Bronchial epithelial cell (primary cell): ENCODE measurements at regions not wholly inside any gene's neighbourhood (a gene's known extent, or its start where the extent isn't known, plus 50 kb on each side); places are given as distances from the start of the nearest gene placed in this dataset.

Experiments used
- DNase-seq: peaks from one replicate; pipeline ENCODE4 v3.0.0-alpha.2; 2010; ENCODE audit warnings: low read depth
- FAIRE-seq: peaks from 2 replicates; lab custom pipeline; 2011; peaks lifted over from hg19 to GRCh38; lab: Jason Lieb, UNC
- H3K27me3 ChIP-seq: 2 replicates; pipeline ENCODE4 v1.5.1; 2011; ENCODE audit warnings: low read length; ENCODE audit not compliant: control insufficient read depth, insufficient read depth
- H3K36me3 ChIP-seq: 2 replicates; pipeline ENCODE4 v1.5.1; 2011; ENCODE audit warnings: low read length; ENCODE audit not compliant: control insufficient read depth, insufficient read depth
- H3K4me3 ChIP-seq: 2 replicates; pipeline ENCODE4 v1.5.1; 2011; ENCODE audit warnings: mild to moderate bottlenecking, low read depth, low read length, control low read depth
- TF ChIP-seq, protein P1 (sequence below): IDR thresholded peaks from 2 replicates; pipeline ENCODE4 v1.5.1; 2011; ENCODE audit warnings: mild to moderate bottlenecking, moderate library complexity, low read length, control low read depth, inconsistent platforms; ENCODE audit not compliant: insufficient read depth, severe bottlenecking

DNA sequence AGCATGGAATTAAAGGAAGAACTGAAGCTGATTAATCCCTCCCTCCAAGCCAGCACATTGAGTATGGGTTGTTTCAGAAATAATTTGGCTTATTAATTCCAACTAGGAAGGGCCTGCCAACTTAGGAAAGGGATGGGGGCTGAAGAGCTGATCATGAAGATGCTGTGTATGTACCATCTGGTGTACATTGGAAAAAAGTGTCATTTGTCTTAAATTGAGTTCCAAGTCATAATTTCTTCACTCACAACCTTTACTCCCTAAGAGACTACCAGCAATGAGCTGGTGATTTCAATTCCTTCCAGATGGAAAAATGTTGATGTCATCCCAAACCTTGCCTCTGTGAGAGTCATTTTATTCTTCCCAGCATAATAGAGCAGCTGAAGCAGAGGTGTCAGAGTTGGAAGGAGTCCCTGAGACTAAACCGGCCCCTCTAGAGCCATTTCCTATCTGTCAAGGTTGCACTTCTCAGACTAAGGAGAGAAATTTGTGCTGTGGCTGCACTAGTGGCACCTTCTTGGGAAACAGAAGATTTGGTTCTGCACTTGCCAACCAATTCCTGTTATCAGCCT is 79.4 kb downstream of the GTPBP8 start:
- Histone ChIP-seq H3K27me3 (no peaks in the 10 kb centered on the region), H3K36me3 (no peaks in the 10 kb centered on the region), H3K4me3 (no peak overlapping the region)
- FAIRE-seq (no peak), DNase-seq (no peak)
- TF ChIP-seq, protein P1, sequence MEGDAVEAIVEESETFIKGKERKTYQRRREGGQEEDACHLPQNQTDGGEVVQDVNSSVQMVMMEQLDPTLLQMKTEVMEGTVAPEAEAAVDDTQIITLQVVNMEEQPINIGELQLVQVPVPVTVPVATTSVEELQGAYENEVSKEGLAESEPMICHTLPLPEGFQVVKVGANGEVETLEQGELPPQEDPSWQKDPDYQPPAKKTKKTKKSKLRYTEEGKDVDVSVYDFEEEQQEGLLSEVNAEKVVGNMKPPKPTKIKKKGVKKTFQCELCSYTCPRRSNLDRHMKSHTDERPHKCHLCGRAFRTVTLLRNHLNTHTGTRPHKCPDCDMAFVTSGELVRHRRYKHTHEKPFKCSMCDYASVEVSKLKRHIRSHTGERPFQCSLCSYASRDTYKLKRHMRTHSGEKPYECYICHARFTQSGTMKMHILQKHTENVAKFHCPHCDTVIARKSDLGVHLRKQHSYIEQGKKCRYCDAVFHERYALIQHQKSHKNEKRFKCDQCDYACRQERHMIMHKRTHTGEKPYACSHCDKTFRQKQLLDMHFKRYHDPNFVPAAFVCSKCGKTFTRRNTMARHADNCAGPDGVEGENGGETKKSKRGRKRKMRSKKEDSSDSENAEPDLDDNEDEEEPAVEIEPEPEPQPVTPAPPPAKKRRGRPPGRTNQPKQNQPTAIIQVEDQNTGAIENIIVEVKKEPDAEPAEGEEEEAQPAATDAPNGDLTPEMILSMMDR: no peak

DNA sequence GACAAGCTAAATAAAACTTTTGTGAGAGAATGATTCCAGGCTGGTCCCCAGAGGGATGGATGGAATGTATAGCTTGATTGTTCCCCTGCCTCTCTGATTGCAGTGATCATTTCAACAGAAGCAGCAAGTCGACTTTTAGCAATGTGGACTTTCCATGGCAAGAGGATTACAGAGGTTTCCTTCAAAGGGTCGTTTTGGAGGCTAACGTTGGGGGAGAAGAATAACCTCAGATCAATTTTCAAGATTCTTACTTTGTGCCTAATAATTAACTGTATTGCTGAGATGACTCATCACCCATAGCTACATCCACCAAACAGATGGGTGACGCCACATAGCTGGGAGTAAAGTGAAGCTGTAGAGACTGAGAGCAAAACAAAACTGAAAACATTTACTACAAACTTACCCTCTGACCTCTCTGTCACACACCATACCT is 79.9 kb downstream of the GTPBP8 start:
- DNase-seq: no peak
- Histone ChIP-seq H3K36me3 (no peaks in the 10 kb centered on the region), H3K27me3 (no peaks in the 10 kb centered on the region), H3K4me3 (no peak overlapping the region)
- TF ChIP-seq, protein P1: no peak
- no peak for FAIRE-seq

GRCh38 chr3:113075588-113075987 is 84.8 kb downstream of the GTPBP8 start:
- no peak for DNase-seq
- H3K36me3 ChIP-seq: no peaks in the 10 kb centered on the region
- FAIRE-seq: no peak
- no peak overlapping the region for H3K4me3 ChIP-seq
- no peaks in the 10 kb centered on the region for H3K27me3 ChIP-seq
- TF ChIP-seq, protein P1: no peak

- no peaks in the 10 kb centered on the region for H3K27me3 ChIP-seq
- H3K36me3 ChIP-seq: no peaks in the 10 kb centered on the region
- FAIRE-seq (no peak), DNase-seq (no peak)
- no peak overlapping the region for H3K4me3 ChIP-seq
- TF ChIP-seq, protein P1: no peak
Observed at GRCh38 chr3:113079218-113079961, 88.6 kb downstream of the GTPBP8 start.

GRCh38 chr3:113084777-113085176 is 94.0 kb downstream of the GTPBP8 start:
- DNase-seq (peak; percentile 25), FAIRE-seq (no peak)
- H3K27me3 ChIP-seq: no peaks in the 10 kb centered on the region
- no peak overlapping the region for H3K4me3 ChIP-seq
- TF ChIP-seq, protein P1: no peak
- no peaks in the 10 kb centered on the region for H3K36me3 ChIP-seq
